PC-9 (cell line): ENCODE measurements at regions not wholly inside any gene's neighbourhood (a gene's known extent, or its start where the extent isn't known, plus 50 kb on each side); places are given as distances from the start of the nearest gene placed in this dataset.

ENCODE experiments used
- CTCF ChIP-seq: fragments of 200-600 bp; sonication (generic); conservative IDR thresholded peaks from 2 replicates; pipeline ENCODE4 v1.6.1; 2017; ENCODE audit warnings: mixed run types, antibody characterized with exemption, mild to moderate bottlenecking, moderate library complexity
- EZH2 ChIP-seq: fragments of 200-600 bp; sonication (generic); IDR thresholded peaks from 2 replicates; pipeline ENCODE4 v1.8.0; 2017; ENCODE audit warnings: antibody characterized with exemption, low read depth

- no peak for TF ChIP-seq CTCF
- TF ChIP-seq EZH2, result no peak
Observed at GRCh38 chr5:106595864-106596263, 1074.9 kb downstream of the EFNA5 start.
